HG02642 (cell line): ENCODE measurements at regions not wholly inside any gene's neighbourhood (a gene's known extent, or its start where the extent isn't known, plus 50 kb on each side); places are given as distances from the start of the nearest gene placed in this dataset.
"Not testable (repeated sequence)": the region's sequence is repeated elsewhere in the genome, so short reads cannot be mapped to it uniquely, and the experiment has no call there.

Experiments
- ATAC-seq: cut with Tn5 transposase; IDR thresholded peaks from one replicate; pipeline ENCODE4 v1.9.1; 2021; ENCODE audit warnings: mild to moderate bottlenecking; ENCODE audit not compliant: unreplicated experiment, poor library complexity

DNA sequence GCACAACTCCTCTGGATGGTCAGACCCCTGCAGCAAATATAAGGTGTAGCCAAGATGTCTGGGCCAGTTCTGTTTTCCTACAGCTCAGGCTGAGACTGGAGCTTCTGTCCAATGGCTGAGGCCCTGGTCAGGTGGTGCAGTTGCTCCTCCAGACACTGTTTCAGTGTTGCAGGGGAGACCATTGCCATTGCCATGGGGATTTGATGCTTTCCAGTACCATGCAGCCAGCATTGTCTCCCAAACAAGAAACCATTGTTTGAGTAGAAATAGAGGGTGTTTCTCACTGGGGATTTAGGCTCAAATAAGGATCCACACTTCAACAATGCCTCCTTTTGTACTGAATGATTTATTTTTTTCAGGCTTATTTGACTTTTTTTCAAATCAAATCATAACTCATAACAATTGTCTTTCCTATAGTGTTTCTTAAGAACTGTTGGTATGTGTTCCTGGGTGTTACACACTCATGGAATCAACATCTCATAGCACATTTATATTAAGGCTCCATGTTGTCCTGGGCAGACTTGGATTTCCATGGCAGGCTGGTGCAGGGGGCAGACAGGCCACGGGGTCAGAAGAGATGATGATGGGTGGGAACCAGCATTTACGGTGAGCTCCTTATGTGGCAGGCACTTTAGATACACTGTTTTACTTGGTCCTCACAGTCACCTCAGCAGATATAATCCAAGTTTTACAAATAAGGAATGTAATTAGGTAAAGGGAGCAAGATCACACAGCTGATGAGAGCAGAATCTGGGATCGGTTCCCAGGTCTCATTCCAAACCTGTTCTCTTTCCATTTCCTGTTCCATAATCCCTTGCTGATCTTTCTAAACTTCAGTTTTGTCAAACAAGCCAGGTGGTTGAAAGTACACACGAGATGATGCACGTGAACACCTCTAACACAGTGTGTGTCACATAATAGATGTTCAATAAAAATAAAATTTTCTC, 95.9 kb upstream of the GNAQ start:
- no peak for ATAC-seq

- no peak for ATAC-seq
Measured at GRCh38 chr9:78123808-78124207, 92.2 kb upstream of the GNAQ start.

- ATAC-seq, result no peak
Measured at GRCh38 chr9:78122631-78123030, 91.0 kb upstream of the GNAQ start.

DNA sequence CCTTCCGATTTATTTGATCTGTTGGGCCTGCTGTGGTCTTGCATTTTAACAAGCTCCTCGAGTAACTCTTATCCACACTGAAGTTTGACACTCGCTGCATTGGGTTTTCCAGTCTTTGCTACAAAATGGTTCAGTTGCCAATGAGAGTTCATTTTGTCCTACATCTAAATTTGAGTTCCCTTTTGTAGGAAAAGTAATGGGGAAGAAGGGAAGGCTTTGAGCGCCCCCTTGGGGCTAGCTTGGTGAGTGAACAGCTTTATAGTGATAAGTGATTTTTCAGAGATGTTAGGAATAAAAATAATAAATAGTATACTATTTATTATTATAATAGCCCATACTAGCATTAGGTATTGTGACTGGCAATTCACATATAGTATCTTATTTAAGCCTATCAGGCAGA, 89.9 kb upstream of the GNAQ start:
- ATAC-seq, result no peak

- ATAC-seq, result peak; percentile 83
Measured at GRCh38 chr9:78118742-78119473, 87.3 kb upstream of the GNAQ start.

DNA sequence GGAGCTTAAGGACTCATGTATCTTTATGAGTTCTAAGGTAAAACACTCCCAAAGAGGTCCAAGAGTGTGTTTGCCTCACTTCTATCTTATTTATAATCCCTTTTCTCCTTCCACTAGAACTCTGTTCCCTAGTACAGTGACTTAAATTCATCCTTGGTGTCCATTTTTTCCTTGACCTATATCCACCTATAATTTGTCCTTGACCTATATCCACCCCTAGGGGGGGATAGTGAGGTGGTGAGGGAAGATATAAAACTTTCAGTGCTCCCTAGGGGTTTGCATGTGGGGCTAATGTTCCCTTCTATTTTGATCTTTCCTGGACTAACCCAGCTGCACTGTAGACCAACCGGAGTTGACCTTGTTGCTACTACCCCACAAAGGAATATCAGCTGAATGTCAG, 83.5 kb upstream of the GNAQ start:
- ATAC-seq, result no peak

GRCh38 chr9:78114581-78114980, 83.0 kb upstream of the GNAQ start:
- no peak for ATAC-seq

DNA sequence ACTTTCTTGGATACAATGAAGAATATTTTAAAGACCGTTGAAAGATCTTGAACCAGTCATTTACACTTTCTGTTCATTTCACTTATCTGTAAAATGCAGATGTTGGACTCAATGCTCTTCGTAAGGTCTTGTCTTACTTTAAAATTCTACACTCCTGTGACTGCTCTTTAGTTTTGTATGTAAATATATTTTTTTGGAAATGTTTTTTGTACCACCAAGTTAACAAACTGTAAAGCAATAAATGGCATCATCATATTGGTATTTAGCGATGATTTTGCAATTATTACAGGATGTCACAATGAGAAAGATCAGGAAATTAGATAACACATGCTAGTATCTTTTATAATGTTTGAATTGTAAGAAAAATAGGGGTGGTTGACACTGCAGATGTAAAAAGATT, 80.8 kb upstream of the GNAQ start:
- ATAC-seq, result no peak

GRCh38 chr9:78112004-78112403, 80.4 kb upstream of the GNAQ start:
- no peak for ATAC-seq

DNA sequence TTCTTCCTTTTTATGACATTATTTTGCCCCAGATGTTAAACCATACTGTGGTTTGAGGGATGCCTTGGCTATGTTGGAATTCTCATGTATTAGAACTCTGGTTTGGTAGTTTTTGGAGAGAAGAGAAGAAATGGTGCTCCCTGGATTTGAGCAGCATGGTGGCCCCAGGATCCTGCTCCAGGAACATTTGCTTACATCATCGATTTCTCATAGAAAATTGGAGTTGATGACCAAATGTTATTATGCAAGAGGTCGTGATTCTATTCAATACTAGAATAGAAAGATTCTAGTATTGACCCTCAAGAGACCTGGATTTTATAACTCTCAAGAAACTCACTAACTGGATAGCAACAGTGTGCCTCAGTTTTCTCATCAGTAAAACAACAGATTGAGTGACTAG, 77.5 kb upstream of the GNAQ start:
- no peak for ATAC-seq

DNA sequence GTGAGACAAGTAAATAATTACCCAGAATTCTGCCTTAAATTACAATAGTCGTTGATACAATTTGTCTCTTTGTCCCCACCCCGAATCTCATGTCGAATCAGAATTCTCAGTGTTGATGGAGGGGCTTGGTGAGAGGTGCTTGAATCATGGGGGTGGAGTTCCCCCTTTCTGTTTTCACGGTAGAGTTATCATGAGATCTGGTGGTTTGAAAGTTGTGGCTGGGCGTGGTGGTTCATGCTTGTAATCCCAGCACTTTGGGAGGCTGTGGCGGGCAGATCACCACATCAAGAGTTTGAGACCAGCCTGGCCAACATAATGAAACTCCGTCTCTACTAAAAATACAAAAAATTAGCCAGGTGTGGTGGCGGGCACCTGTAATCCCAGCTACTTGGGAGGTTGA, 75.0 kb upstream of the GNAQ start:
- ATAC-seq, result not testable (repeated sequence)

DNA sequence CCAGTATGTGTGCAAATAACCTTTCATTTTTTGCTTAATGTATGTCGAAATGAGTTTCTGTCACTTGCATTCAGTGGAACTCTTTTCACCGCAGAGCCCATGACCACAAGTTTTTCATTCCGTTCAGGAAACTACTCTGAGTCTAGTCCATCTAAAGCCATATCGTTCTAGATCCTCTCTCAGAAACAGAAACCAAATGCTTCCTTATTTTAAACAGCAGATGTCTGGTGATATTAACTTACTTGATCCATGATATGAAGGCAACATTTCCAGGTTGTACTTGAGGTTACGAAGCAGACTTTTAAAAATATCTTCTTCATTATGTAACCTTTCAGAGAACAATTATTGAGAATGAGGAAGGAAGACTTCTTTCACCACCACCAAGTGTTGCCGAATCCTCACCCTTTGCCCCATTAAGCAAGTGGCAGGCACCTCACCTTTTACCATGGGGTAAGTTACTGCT, 72.4 kb upstream of the GNAQ start:
- ATAC-seq, result no peak

DNA sequence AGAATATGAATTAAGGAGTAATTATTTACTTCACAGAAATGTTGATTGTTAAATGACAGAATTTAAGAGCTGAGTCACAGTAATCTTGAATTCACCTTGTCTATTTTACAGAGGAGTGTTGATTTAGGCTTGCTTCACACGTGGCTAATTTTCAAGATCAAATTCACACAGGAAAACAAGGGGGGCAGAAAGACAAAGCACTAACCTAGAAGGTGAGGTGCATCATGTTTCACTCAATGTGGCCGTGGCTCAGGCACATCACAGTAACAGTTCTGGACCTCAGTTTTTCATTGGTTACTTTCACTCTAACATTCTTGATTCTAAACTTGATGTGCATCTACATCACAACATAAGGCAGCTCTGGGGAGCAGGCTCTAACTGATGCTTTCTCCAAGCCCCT, 69.6 kb upstream of the GNAQ start:
- no peak for ATAC-seq

DNA sequence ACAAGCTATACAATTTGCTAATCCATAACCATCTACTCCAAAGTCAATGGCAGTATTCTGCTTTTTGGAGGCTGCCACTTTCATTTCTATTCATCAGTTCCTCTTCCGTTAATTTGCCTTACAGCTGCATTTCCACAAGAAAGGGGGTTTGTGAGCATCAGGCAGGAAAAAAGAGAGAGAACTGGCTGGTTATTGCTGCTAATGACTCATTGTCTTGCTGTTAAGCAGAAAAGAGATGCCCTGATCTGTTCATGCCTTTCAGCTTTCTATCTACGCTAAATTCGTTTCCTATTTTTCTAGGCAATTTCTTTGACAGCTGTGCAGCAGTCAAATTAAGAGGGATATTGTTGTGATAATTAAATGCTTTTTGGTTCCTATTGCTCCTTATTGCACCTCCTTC, 65.9 kb upstream of the GNAQ start:
- no peak for ATAC-seq

DNA sequence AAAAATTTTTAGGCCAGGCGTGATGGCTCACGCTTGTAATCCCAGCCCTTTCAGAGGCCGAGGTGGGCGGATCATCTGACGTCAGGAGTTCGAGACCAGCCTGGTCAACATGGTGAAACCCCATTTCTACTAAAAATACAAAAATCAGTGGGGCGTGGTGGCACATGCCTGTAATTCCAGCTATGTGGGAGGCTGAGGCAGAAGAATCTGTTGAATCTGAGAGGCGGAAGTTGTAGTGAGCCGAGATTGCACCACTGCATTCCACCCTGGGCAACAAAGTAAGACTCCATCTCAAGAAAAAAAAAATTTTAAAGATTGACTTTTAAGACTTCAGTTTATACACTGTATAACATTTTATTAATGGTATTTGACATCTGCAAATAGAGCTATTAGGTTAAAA, 60.1 kb upstream of the GNAQ start:
- no peak for ATAC-seq

GRCh38 chr9:78089111-78089510, 57.5 kb upstream of the GNAQ start:
- no peak for ATAC-seq

DNA sequence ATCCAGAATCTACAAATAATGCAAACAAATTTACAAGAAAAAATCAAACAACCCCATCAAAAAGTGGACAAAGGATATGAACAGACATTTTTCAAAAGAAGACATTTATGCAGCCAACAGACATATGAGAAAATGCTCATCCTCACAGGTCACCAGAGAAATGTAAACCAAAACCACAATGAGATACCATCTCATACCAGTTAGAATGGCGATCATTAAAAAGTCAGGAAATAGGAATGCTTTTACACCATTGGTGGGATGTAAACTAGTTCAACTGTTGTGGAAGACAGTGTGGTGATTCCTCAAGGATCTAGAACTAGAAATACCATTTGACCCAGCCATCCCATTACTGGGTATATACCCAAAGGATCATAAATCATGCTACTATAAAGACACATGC, 56.6 kb upstream of the GNAQ start:
- ATAC-seq, result not testable (repeated sequence)
